ENCODE measurements at regions not wholly inside any gene's neighbourhood (a gene's known extent, or its start where the extent isn't known, plus 50 kb on each side); places are given as distances from the start of the nearest gene placed in this dataset.

DNA sequence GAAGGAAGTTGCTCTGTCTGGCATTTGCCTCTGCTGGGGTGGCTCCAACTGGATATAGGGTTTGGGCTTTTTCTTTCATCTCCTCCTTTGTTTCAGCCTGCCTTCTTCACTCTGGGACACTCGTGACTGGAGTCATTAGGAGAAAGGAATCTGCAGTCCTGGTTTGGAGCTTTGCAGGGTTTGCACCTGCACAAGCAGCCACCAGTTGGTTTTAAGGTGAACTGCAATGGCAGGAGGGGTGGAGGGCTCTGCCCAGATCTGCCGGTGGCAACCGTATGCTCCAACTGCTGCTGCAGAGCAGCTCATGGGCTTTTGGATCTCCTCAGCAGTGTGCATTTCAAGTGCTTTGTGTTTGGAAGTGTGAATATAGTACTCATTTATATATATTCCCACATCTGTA, 131.3 kb upstream of the MGAT5 start:
- H3K27ac ChIP-seq = no peak overlapping the region
- H3K9me3 ChIP-seq = no peaks in the 10 kb centered on the region
- no peak for ATAC-seq (ENCODE audit: low FRiP score in 2 of 2)
- peaks cover 38 to 70% (median 45%) of the 10 kb centered on the region in 4 donors for H3K4me1 ChIP-seq
- no peaks in the 10 kb centered on the region for H3K36me3 ChIP-seq
- DNase-seq = no peak
- H3K27me3 ChIP-seq = no peaks in the 10 kb centered on the region
- no peak for TF ChIP-seq EP300 (IDR thresholded peaks at IDR 0.05)
- TF ChIP-seq POLR2AphosphoS5 (IDR thresholded peaks at IDR 0.05) = no peak
- no peak for TF ChIP-seq CTCF (IDR thresholded peaks at IDR 0.05)
- no peak for TF ChIP-seq POLR2A (IDR thresholded peaks at IDR 0.05)
- no peak overlapping the region for H3K4me3 ChIP-seq
- WGBS, 2 donors = 85 to 92% methylated on average over 3 of the region's 3 CpGs

GRCh38 chr2:134123332-134123731, 130.5 kb upstream of the MGAT5 start:
- no peaks in the 10 kb centered on the region for H3K36me3 ChIP-seq
- TF ChIP-seq CTCF (IDR thresholded peaks at IDR 0.05) (no peak), EP300 (IDR thresholded peaks at IDR 0.05) (no peak)
- no peak overlapping the region for H3K27ac ChIP-seq
- DNase-seq = no peak
- WGBS, 2 donors = 72 to 100% methylated on average over 2 of the region's 2 CpGs
- peaks cover 34 to 68% (median 44%) of the 10 kb centered on the region in 4 donors for H3K4me1 ChIP-seq
- no peaks in the 10 kb centered on the region for H3K27me3 ChIP-seq
- H3K9me3 ChIP-seq = no peaks in the 10 kb centered on the region
- no peak overlapping the region for H3K4me3 ChIP-seq
- ATAC-seq (ENCODE audit: low FRiP score in 2 of 2) = no peak

- no peaks in the 10 kb centered on the region for H3K36me3 ChIP-seq
- H3K4me3 ChIP-seq = no peak overlapping the region
- TF ChIP-seq EP300 (IDR thresholded peaks at IDR 0.05) (no peak), POLR2A (IDR thresholded peaks at IDR 0.05) (no peak), POLR2AphosphoS5 (IDR thresholded peaks at IDR 0.05) (no peak), CTCF (IDR thresholded peaks at IDR 0.05) (no peak)
- WGBS, 2 donors = 22 to 41% methylated on average over 3 of the region's 3 CpGs
- ATAC-seq (ENCODE audit: low FRiP score in 2 of 2) = no peak
- H3K27ac ChIP-seq = no peak overlapping the region
- no peaks in the 10 kb centered on the region for H3K9me3 ChIP-seq
- H3K27me3 ChIP-seq = no peaks in the 10 kb centered on the region
- peaks cover 26 to 63% (median 38%) of the 10 kb centered on the region in 4 donors for H3K4me1 ChIP-seq
- DNase-seq = no peak
These were observed 129.7 kb upstream of the MGAT5 start for GRCh38 chr2:134124047-134124753.

DNA sequence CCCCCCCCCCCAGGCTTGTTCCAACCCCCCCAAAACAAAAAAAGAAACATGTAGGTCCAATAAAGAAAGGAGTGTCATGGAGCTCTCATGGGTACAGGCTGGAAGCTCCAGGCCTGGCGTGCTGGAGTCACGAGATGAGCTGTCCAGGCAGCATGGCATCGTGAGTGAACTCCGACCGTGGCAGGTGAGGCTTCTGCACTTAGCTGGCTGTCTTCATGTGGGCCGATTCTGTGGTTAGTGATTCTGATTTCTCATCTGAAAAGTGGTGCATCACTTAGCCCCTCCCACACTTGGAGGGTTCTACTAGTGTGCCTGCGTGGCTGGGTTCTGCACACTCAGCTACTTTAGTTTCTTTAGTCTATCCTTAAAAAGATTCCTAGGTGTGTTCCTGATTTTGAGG, 126.4 kb upstream of the MGAT5 start:
- 90 to 92% methylated on average over 7 of the region's 7 CpGs for WGBS, 2 donors
- H3K36me3 ChIP-seq = no peaks in the 10 kb centered on the region
- TF ChIP-seq POLR2A (IDR thresholded peaks at IDR 0.05) (no peak), POLR2AphosphoS5 (IDR thresholded peaks at IDR 0.05) (no peak)
- no peak overlapping the region for H3K27ac ChIP-seq
- H3K27me3 ChIP-seq = no peaks in the 10 kb centered on the region
- ATAC-seq (ENCODE audit: low FRiP score in 2 of 2) (no peak), DNase-seq (no peak)
- no peak overlapping the region for H3K4me3 ChIP-seq
- peaks cover 22 to 55% (median 30%) of the 10 kb centered on the region in 4 donors for H3K4me1 ChIP-seq
- no peaks in the 10 kb centered on the region for H3K9me3 ChIP-seq

- Histone ChIP-seq H3K4me3 (no peak overlapping the region), H3K9me3 (no peaks in the 10 kb centered on the region), H3K36me3 (no peaks in the 10 kb centered on the region), H3K27ac (no peak overlapping the region), H3K27me3 (no peaks in the 10 kb centered on the region), H3K4me1 (peaks cover 20 to 48% (median 24%) of the 10 kb centered on the region in 4 donors)
- ATAC-seq (ENCODE audit: low FRiP score in 2 of 2) = no peak
- TF ChIP-seq CTCF (IDR thresholded peaks at IDR 0.05) = no peak
- no peak for TF ChIP-seq POLR2A (IDR thresholded peaks at IDR 0.05)
- no peak for TF ChIP-seq POLR2AphosphoS5 (IDR thresholded peaks at IDR 0.05)
- no peak for TF ChIP-seq EP300 (IDR thresholded peaks at IDR 0.05)
- 73 to 86% methylated on average over 6 of the region's 6 CpGs for WGBS, 2 donors
- DNase-seq = no peak
These were observed 125.1 kb upstream of the MGAT5 start for GRCh38 chr2:134128746-134129145.

Data from upper lobe of left lung (tissue), 6 donors.